Loucy (cell line): ENCODE measurements at regions not wholly inside any gene's neighbourhood (a gene's known extent, or its start where the extent isn't known, plus 50 kb on each side); places are given as distances from the start of the nearest gene placed in this dataset.

Experiments
- H2AFZ ChIP-seq: fragments of 200-600 bp; sonication (generic); 2 replicates; pipeline ENCODE4 v1.6.0; 2016; ENCODE audit warnings: antibody characterized with exemption, mild to moderate bottlenecking, low read length, moderate library complexity
- H3F3A ChIP-seq: fragments of 200-600 bp; 2 replicates; pipeline ENCODE4 v1.6.0; 2016; ENCODE audit warnings: antibody characterized with exemption, low read depth, mild to moderate bottlenecking
- H3K27me3 ChIP-seq: fragments of 200-600 bp; sonication (generic); 2 replicates; pipeline ENCODE4 v1.6.1; 2014; ENCODE audit warnings: low read length, mild to moderate bottlenecking; ENCODE audit not compliant: insufficient read depth, poor library complexity, severe bottlenecking
- H3K36me3 ChIP-seq: fragments of 200-600 bp; sonication (generic); 2 replicates; pipeline ENCODE4 v1.6.1; 2016; ENCODE audit warnings: low read length; ENCODE audit not compliant: insufficient read depth
- H3K4me1 ChIP-seq: fragments of 200-600 bp; sonication (generic); 2 replicates; pipeline ENCODE4 v1.5.1; 2014; ENCODE audit warnings: low read length, mild to moderate bottlenecking; ENCODE audit not compliant: insufficient read depth, poor library complexity, severe bottlenecking
- H3K4me2 ChIP-seq: fragments of 200-600 bp; sonication (generic); 2 replicates; pipeline ENCODE4 v1.6.0; 2014; ENCODE audit warnings: antibody characterized with exemption, low read length, low read depth, mild to moderate bottlenecking; ENCODE audit not compliant: poor library complexity, severe bottlenecking
- H3K4me3 ChIP-seq: fragments of 200-600 bp; sonication (generic); 2 replicates; pipeline ENCODE4 v1.5.1; 2014; ENCODE audit warnings: low read length, mild to moderate bottlenecking, mixed read lengths; ENCODE audit not compliant: poor library complexity, severe bottlenecking
- H3K79me2 ChIP-seq: fragments of 200-600 bp; sonication (generic); 2 replicates; pipeline ENCODE4 v1.6.1; 2014; ENCODE audit warnings: low read length; ENCODE audit not compliant: insufficient read depth
- H3K9ac ChIP-seq: fragments of 200-600 bp; sonication (generic); 2 replicates; pipeline ENCODE4 v1.6.0; 2014; ENCODE audit warnings: mild to moderate bottlenecking, low read depth, low read length, moderate library complexity; ENCODE audit not compliant: poor library complexity, severe bottlenecking
- H3K9me2 ChIP-seq: fragments of 200-600 bp; sonication (generic); replicated peaks from 2 replicates; pipeline ENCODE4 v1.6.1; 2016; ENCODE audit warnings: low read depth, low read length, mixed read lengths
- H3K9me3 ChIP-seq: fragments of 200-600 bp; sonication (generic); 2 replicates; pipeline ENCODE4 v1.6.1; 2014; ENCODE audit warnings: mild to moderate bottlenecking, antibody characterized with exemption, low read length, low read depth; ENCODE audit not compliant: insufficient read depth
- H4K20me1 ChIP-seq: fragments of 200-600 bp; sonication (generic); 2 replicates; pipeline ENCODE4 v1.6.0; 2014; ENCODE audit warnings: antibody characterized with exemption, low read length, mild to moderate bottlenecking; ENCODE audit not compliant: insufficient read depth, poor library complexity, severe bottlenecking
- EZH2phosphoT487 ChIP-seq: fragments of 200-600 bp; IDR thresholded peaks from 2 replicates; pipeline ENCODE4 v1.6.1; 2018; ENCODE audit warnings: antibody characterized with exemption, mild to moderate bottlenecking, moderate library complexity, borderline replicate concordance
- TF ChIP-seq, protein P1 (sequence below): fragments of 200-600 bp; sonication (generic); conservative IDR thresholded peaks from 2 replicates; pipeline ENCODE4 v1.5.1; 2014; ENCODE audit warnings: mild to moderate bottlenecking, antibody characterized with exemption, low read length

DNA sequence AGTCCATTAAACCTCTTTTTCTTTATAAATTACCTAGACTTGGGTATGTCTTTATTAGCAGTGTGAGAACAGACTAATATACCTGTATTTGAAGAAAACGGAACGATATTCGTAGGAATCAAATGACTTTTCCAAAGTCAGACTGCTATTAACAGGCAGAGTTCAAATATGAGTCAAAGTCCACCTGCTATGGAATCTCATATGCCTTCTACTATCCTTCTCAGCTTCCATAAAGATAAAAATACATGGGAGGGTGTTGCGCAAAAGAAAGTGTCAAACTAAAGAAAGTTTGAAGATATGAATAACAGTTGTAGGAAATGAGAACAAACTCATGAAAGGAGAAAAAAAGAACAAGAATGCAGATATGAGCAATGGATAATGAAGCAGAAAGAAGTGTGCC lies 704.6 kb downstream of the EFNB2 start:
- no peaks in the 10 kb centered on the region for H3K36me3 ChIP-seq
- H3F3A ChIP-seq: no peaks in the 10 kb centered on the region
- H3K4me2 ChIP-seq: no peak overlapping the region
- no peaks in the 10 kb centered on the region for H3K79me2 ChIP-seq
- H3K27me3 ChIP-seq: no peaks in the 10 kb centered on the region
- no peak overlapping the region for H3K4me3 ChIP-seq
- no peaks in the 10 kb centered on the region for H4K20me1 ChIP-seq
- H3K9me3 ChIP-seq: no peaks in the 10 kb centered on the region
- TF ChIP-seq, protein P1, sequence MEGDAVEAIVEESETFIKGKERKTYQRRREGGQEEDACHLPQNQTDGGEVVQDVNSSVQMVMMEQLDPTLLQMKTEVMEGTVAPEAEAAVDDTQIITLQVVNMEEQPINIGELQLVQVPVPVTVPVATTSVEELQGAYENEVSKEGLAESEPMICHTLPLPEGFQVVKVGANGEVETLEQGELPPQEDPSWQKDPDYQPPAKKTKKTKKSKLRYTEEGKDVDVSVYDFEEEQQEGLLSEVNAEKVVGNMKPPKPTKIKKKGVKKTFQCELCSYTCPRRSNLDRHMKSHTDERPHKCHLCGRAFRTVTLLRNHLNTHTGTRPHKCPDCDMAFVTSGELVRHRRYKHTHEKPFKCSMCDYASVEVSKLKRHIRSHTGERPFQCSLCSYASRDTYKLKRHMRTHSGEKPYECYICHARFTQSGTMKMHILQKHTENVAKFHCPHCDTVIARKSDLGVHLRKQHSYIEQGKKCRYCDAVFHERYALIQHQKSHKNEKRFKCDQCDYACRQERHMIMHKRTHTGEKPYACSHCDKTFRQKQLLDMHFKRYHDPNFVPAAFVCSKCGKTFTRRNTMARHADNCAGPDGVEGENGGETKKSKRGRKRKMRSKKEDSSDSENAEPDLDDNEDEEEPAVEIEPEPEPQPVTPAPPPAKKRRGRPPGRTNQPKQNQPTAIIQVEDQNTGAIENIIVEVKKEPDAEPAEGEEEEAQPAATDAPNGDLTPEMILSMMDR: no peak
- no peak for TF ChIP-seq EZH2phosphoT487
- H3K4me1 ChIP-seq: no peaks in the 10 kb centered on the region
- H3K9ac ChIP-seq: no peak overlapping the region
- H2AFZ ChIP-seq: no peak overlapping the region
- no peaks in the 10 kb centered on the region for H3K9me2 ChIP-seq

DNA sequence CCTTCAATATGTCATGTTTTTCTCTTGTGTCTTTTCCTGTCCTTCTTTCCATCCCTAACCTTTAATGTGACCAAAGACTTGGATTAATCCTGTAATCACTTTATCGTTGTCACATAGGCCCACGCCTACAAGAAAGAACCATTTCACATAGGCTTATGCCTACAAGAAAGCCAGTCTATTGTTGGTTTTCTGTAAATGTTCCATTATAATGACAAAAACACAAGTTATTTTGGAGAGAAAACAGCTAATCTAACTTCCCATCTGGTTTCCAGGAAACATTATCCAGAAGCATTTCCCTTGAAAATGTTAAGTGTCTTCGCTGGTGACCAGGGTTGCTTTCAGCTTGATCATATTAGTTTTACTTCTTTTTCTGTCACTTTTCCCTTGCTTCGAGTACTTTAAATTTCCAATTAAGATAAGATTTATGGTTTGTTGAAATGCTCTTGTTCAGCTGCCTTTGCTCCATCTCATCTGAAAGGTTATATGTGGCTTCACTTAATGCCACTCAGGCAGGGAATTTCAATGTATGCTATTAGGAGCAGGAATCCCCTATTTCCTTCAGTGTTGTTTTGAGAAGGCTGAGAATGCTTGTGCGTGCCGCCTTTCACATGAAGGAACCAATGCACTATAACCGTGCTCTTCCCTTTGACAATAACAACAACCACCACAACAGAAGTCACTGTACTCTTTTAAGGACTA lies 708.2 kb downstream of the EFNB2 start:
- H3K36me3 ChIP-seq: no peaks in the 10 kb centered on the region
- no peaks in the 10 kb centered on the region for H3K9me2 ChIP-seq

DNA sequence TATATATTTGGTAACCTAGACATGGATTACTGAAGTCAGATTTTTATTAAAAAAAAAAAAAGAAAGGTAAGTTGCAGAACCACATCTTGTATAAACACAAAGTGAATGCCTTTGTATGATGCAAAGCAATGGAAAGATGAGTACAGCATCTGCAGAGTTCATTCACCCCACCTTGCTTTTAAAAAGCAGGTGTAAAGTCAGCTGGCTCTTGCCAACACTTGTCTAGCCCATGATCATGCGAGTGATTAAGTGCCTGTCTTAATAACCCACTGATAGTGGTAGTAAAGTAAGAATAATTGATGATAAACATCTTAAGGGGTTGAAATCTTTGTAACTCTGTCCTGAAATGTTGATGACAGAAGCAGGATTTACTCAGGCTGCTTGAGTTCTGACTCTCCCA lies 710.4 kb downstream of the EFNB2 start:
- H3K9me2 ChIP-seq: no peaks in the 10 kb centered on the region
- no peaks in the 10 kb centered on the region for H3F3A ChIP-seq
- H3K27me3 ChIP-seq: no peaks in the 10 kb centered on the region
- no peaks in the 10 kb centered on the region for H3K36me3 ChIP-seq
- no peaks in the 10 kb centered on the region for H3K9me3 ChIP-seq
- no peaks in the 10 kb centered on the region for H3K79me2 ChIP-seq
- no peaks in the 10 kb centered on the region for H4K20me1 ChIP-seq
- H3K4me2 ChIP-seq: no peak overlapping the region
- TF ChIP-seq, protein P1: no peak
- TF ChIP-seq EZH2phosphoT487: no peak
- H2AFZ ChIP-seq: no peak overlapping the region
- H3K4me1 ChIP-seq: no peaks in the 10 kb centered on the region
- no peak overlapping the region for H3K4me3 ChIP-seq
- no peak overlapping the region for H3K9ac ChIP-seq

More for the DNA sequence above, 708.2 kb downstream of the EFNB2 start:
- Histone ChIP-seq H3K4me3 (no peak overlapping the region), H4K20me1 (no peaks in the 10 kb centered on the region), H3F3A (no peaks in the 10 kb centered on the region), H3K4me2 (no peak overlapping the region), H3K9ac (no peak overlapping the region), H3K27me3 (no peaks in the 10 kb centered on the region), H3K4me1 (no peaks in the 10 kb centered on the region), H3K79me2 (no peaks in the 10 kb centered on the region), H3K9me3 (no peaks in the 10 kb centered on the region), H2AFZ (no peak overlapping the region)
- TF ChIP-seq EZH2phosphoT487: no peak
- TF ChIP-seq, protein P1: no peak
